ENCODE measurements at regions not wholly inside any gene's neighbourhood (a gene's known extent, or its start where the extent isn't known, plus 50 kb on each side); places are given as distances from the start of the nearest gene placed in this dataset.
A peak's percentile ranks its signal among the peaks of the same experiment; 100 is the strongest.

GRCh38 chrX:39115166-39115565, 313.9 kb downstream of the MID1IP1 start:
- POLR2A ChIA-PET: no interaction called here
- H3K4me1 Mint-ChIP-seq (ENCODE audit: low read depth): peaks cover 3% of the 10 kb centered on the region

GRCh38 chrX:39117101-39117500, 315.8 kb downstream of the MID1IP1 start:
- ATAC-seq (peak; percentile 47), DNase-seq (peak; percentile 10)
- POLR2A ChIA-PET: no interaction called here
- intact Hi-C loops (cut with micrococcal nuclease): no loop called here
- Mint-ChIP-seq H3K36me3 (ENCODE audit: low read depth) (no peaks in the 10 kb centered on the region), H3K9me3 (no peaks in the 10 kb centered on the region), H3K27ac (no peak overlapping the region), H3K27me3 (peaks cover 2% of the 10 kb centered on the region), H3K4me3 (no peak overlapping the region), H3K4me1 (ENCODE audit: low read depth) (peaks cover 3% of the 10 kb centered on the region)
- CTCF ChIA-PET: no interaction called here
- TF ChIP-seq CTCF (IDR thresholded peaks at IDR 0.05): no peak

More at GRCh38 chrX:39115166-39115565, 313.9 kb downstream of the MID1IP1 start:
- no peak for ATAC-seq
- TF ChIP-seq CTCF (IDR thresholded peaks at IDR 0.05): no peak
- peaks cover 2% of the 10 kb centered on the region for H3K27me3 Mint-ChIP-seq
- no peak overlapping the region for H3K4me3 Mint-ChIP-seq
- intact Hi-C loops (cut with micrococcal nuclease): no loop called here
- no peak for DNase-seq
- H3K27ac Mint-ChIP-seq: no peak overlapping the region
- no peaks in the 10 kb centered on the region for H3K36me3 Mint-ChIP-seq (ENCODE audit: low read depth)
- CTCF ChIA-PET: no interaction called here
- H3K9me3 Mint-ChIP-seq: no peaks in the 10 kb centered on the region

GRCh38 chrX:39121903-39122302, 320.6 kb downstream of the MID1IP1 start:
- Mint-ChIP-seq H3K27me3 (no peaks in the 10 kb centered on the region), H3K27ac (no peak overlapping the region), H3K36me3 (ENCODE audit: low read depth) (no peaks in the 10 kb centered on the region), H3K9me3 (no peaks in the 10 kb centered on the region), H3K4me3 (no peak overlapping the region), H3K4me1 (ENCODE audit: low read depth) (peaks cover 2% of the 10 kb centered on the region)
- ATAC-seq (no peak), DNase-seq (no peak)
- CTCF ChIA-PET: no interaction called here
- no peak for TF ChIP-seq CTCF (IDR thresholded peaks at IDR 0.05)
- intact Hi-C loops (cut with micrococcal nuclease): no loop called here
- POLR2A ChIA-PET: interaction anchor here (1.0 kb wide), 1 partner anchor 20 kb away, joined by 3 read pairs; no protein-coding TSS in a partner anchor

GRCh38 chrX:39125834-39126233, 324.6 kb downstream of the MID1IP1 start:
- intact Hi-C loops (cut with micrococcal nuclease): no loop called here
- no peaks in the 10 kb centered on the region for H3K36me3 Mint-ChIP-seq (ENCODE audit: low read depth)
- no peak for DNase-seq
- ChIA-PET POLR2A (no interaction called here), CTCF (no interaction called here)
- TF ChIP-seq CTCF (IDR thresholded peaks at IDR 0.05): no peak
- no peaks in the 10 kb centered on the region for H3K4me1 Mint-ChIP-seq (ENCODE audit: low read depth)
- no peak overlapping the region for H3K27ac Mint-ChIP-seq
- H3K9me3 Mint-ChIP-seq: no peaks in the 10 kb centered on the region
- no peaks in the 10 kb centered on the region for H3K27me3 Mint-ChIP-seq
- no peak for ATAC-seq
- H3K4me3 Mint-ChIP-seq: no peak overlapping the region

GRCh38 chrX:39133971-39134370, 332.7 kb downstream of the MID1IP1 start:
- Mint-ChIP-seq H3K4me1 (ENCODE audit: low read depth) (no peaks in the 10 kb centered on the region), H3K9me3 (no peaks in the 10 kb centered on the region), H3K27ac (no peak overlapping the region), H3K4me3 (no peak overlapping the region), H3K36me3 (ENCODE audit: low read depth) (no peaks in the 10 kb centered on the region), H3K27me3 (no peaks in the 10 kb centered on the region)
- DNase-seq (peak; percentile 29), ATAC-seq (no peak)
- ChIA-PET POLR2A (no interaction called here), CTCF (interaction anchor here (1.0 to 1.6 kb wide), 2 partner anchors 18 to 366 kb away, joined by 3 read pairs; no protein-coding TSS in a partner anchor)
- TF ChIP-seq CTCF (IDR thresholded peaks at IDR 0.05): no peak
- intact Hi-C loops (cut with micrococcal nuclease): loop anchor here (10.0 kb wide), 1 partner anchor 61 kb away; no protein-coding TSS in a partner anchor
